HG02885 (cell line): ENCODE measurements at regions not wholly inside any gene's neighbourhood (a gene's known extent, or its start where the extent isn't known, plus 50 kb on each side); places are given as distances from the start of the nearest gene placed in this dataset.

ENCODE experiments used
- ATAC-seq: cut with Tn5 transposase; IDR thresholded peaks from one replicate; pipeline ENCODE4 v1.9.1; 2021; ENCODE audit warnings: mild to moderate bottlenecking; ENCODE audit not compliant: unreplicated experiment, poor library complexity

GRCh38 chr10:46227571-46227935 lies 59.2 kb upstream of the ANTXRL start:
- no peak for ATAC-seq

GRCh38 chr10:46227936-46228562 lies 58.7 kb upstream of the ANTXRL start:
- no peak for ATAC-seq

- ATAC-seq: peak; percentile 78
Measured at GRCh38 chr10:46228563-46229071, 58.2 kb upstream of the ANTXRL start.

GRCh38 chr10:46229144-46229563 lies 57.6 kb upstream of the ANTXRL start:
- no peak for ATAC-seq

GRCh38 chr10:46230615-46231014 lies 56.2 kb upstream of the ANTXRL start:
- ATAC-seq: no peak

GRCh38 chr10:46231087-46231486 lies 55.7 kb upstream of the ANTXRL start:
- no peak for ATAC-seq

- no peak for ATAC-seq
Measured at GRCh38 chr10:46232084-46232483, 54.7 kb upstream of the ANTXRL start.

GRCh38 chr10:46232666-46233065 lies 54.1 kb upstream of the ANTXRL start:
- ATAC-seq: no peak

GRCh38 chr10:46233181-46233580 lies 53.6 kb upstream of the ANTXRL start:
- ATAC-seq: no peak

GRCh38 chr10:46234026-46234425 lies 52.8 kb upstream of the ANTXRL start:
- no peak for ATAC-seq

- no peak for ATAC-seq
Measured at GRCh38 chr10:46234431-46235060, 52.3 kb upstream of the ANTXRL start.

GRCh38 chr10:46235705-46236545 lies 50.9 kb upstream of the ANTXRL start:
- no peak for ATAC-seq

GRCh38 chr10:46236546-46236887 lies 50.3 kb upstream of the ANTXRL start:
- no peak for ATAC-seq

- no peak for ATAC-seq
Measured at GRCh38 chr10:46236941-46237681, 49.7 kb upstream of the ANTXRL start.
